Neural crest cell (in vitro differentiated cells): ENCODE measurements at regions not wholly inside any gene's neighbourhood (a gene's known extent, or its start where the extent isn't known, plus 50 kb on each side); places are given as distances from the start of the nearest gene placed in this dataset.

ENCODE experiments used
- DNase-seq: peaks from one replicate; pipeline ENCODE4 v3.0.0; 2021; ENCODE audit warnings: low read depth, mixed read lengths, low spot score
- H3K27ac Mint-ChIP-seq: one replicate; pipeline ENCODE4 v1.8.0; 2021; ENCODE audit warnings: mild to moderate bottlenecking, mixed read lengths; ENCODE audit not compliant: unreplicated experiment
- H3K27me3 Mint-ChIP-seq: 2 replicates; pipeline ENCODE4 v1.8.0; 2021; ENCODE audit warnings: low read depth, mild to moderate bottlenecking, mixed read lengths
- H3K36me3 Mint-ChIP-seq: 2 replicates; pipeline ENCODE4 v1.8.0; 2021; ENCODE audit warnings: low read depth, mild to moderate bottlenecking, mixed read lengths
- H3K4me1 Mint-ChIP-seq: 2 replicates; pipeline ENCODE4 v1.8.0; 2021; ENCODE audit warnings: mixed read lengths
- H3K4me3 Mint-ChIP-seq: one replicate; pipeline ENCODE4 v1.8.0; 2021; ENCODE audit warnings: mild to moderate bottlenecking, mixed read lengths
- H3K9me3 Mint-ChIP-seq: 2 replicates; pipeline ENCODE4 v1.8.0; 2021; ENCODE audit warnings: mixed read lengths
- TF ChIP-seq, protein P1 (sequence below): fragments of 200-600 bp; sonication (generic); conservative IDR thresholded peaks from 2 replicates; pipeline ENCODE4 v1.5.0; 2021; ENCODE audit warnings: antibody characterized with exemption, mild to moderate bottlenecking

- Mint-ChIP-seq H3K4me3 (no peak overlapping the region), H3K36me3 (no peaks in the 10 kb centered on the region), H3K9me3 (peaks cover 5% of the 10 kb centered on the region), H3K27ac (peak overlapping the region; percentile 43), H3K27me3 (no peaks in the 10 kb centered on the region), H3K4me1 (peaks cover 4% of the 10 kb centered on the region)
- no peak for DNase-seq
- TF ChIP-seq, protein P1, sequence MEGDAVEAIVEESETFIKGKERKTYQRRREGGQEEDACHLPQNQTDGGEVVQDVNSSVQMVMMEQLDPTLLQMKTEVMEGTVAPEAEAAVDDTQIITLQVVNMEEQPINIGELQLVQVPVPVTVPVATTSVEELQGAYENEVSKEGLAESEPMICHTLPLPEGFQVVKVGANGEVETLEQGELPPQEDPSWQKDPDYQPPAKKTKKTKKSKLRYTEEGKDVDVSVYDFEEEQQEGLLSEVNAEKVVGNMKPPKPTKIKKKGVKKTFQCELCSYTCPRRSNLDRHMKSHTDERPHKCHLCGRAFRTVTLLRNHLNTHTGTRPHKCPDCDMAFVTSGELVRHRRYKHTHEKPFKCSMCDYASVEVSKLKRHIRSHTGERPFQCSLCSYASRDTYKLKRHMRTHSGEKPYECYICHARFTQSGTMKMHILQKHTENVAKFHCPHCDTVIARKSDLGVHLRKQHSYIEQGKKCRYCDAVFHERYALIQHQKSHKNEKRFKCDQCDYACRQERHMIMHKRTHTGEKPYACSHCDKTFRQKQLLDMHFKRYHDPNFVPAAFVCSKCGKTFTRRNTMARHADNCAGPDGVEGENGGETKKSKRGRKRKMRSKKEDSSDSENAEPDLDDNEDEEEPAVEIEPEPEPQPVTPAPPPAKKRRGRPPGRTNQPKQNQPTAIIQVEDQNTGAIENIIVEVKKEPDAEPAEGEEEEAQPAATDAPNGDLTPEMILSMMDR = no peak
Measured at GRCh38 chr11:133698654-133699053, 146.7 kb downstream of the SPATA19 start.

GRCh38 chr11:133697603-133698180 is 147.6 kb downstream of the SPATA19 start:
- Mint-ChIP-seq H3K4me1 (peaks cover 4% of the 10 kb centered on the region), H3K27ac (no peak overlapping the region), H3K9me3 (peaks cover 5% of the 10 kb centered on the region), H3K4me3 (no peak overlapping the region), H3K36me3 (no peaks in the 10 kb centered on the region), H3K27me3 (no peaks in the 10 kb centered on the region)
- DNase-seq = no peak
- TF ChIP-seq, protein P1 = no peak

GRCh38 chr11:133697161-133697560 is 148.2 kb downstream of the SPATA19 start:
- Mint-ChIP-seq H3K4me1 (peaks cover 4% of the 10 kb centered on the region), H3K27ac (no peak overlapping the region), H3K9me3 (peaks cover 5% of the 10 kb centered on the region), H3K4me3 (no peak overlapping the region), H3K36me3 (no peaks in the 10 kb centered on the region), H3K27me3 (no peaks in the 10 kb centered on the region)
- TF ChIP-seq, protein P1 = no peak
- DNase-seq = no peak

- no peak for DNase-seq
- H3K4me1 Mint-ChIP-seq = no peaks in the 10 kb centered on the region
- H3K27ac Mint-ChIP-seq = no peak overlapping the region
- no peak overlapping the region for H3K4me3 Mint-ChIP-seq
- no peaks in the 10 kb centered on the region for H3K36me3 Mint-ChIP-seq
- peaks cover 2% of the 10 kb centered on the region for H3K9me3 Mint-ChIP-seq
- no peaks in the 10 kb centered on the region for H3K27me3 Mint-ChIP-seq
- TF ChIP-seq, protein P1 = no peak
Measured at GRCh38 chr11:133695387-133695786, 149.9 kb downstream of the SPATA19 start.

GRCh38 chr11:133694701-133695100 is 150.6 kb downstream of the SPATA19 start:
- DNase-seq = no peak
- Mint-ChIP-seq H3K36me3 (no peaks in the 10 kb centered on the region), H3K27me3 (no peaks in the 10 kb centered on the region), H3K4me3 (no peak overlapping the region), H3K9me3 (peaks cover 2% of the 10 kb centered on the region), H3K27ac (no peak overlapping the region), H3K4me1 (no peaks in the 10 kb centered on the region)
- TF ChIP-seq, protein P1 = no peak

DNA sequence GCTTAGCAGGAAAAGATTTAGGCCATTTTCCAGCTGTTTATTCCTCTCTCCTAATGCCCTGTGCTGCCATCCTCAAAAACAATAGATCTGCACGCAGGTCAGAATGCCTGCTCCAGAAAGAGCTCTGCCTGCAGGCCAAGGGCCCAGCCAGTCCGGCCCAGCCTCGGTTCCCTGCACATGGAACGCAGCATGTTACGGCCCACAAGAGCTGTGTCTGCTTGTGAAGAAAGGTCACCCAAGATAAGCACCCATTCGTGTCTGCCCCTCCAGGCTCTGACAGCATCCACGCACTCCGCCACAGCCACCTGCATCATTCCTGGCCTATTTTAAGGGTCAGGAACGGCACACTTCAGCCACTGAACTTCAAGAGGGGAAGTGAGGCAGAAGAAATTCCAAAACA is 152.2 kb downstream of the SPATA19 start:
- no peaks in the 10 kb centered on the region for H3K4me1 Mint-ChIP-seq
- no peaks in the 10 kb centered on the region for H3K27me3 Mint-ChIP-seq
- TF ChIP-seq, protein P1 = no peak
- H3K27ac Mint-ChIP-seq = no peak overlapping the region
- H3K4me3 Mint-ChIP-seq = no peak overlapping the region
- peaks cover 10% of the 10 kb centered on the region for H3K9me3 Mint-ChIP-seq
- no peak for DNase-seq
- peaks cover 2% of the 10 kb centered on the region for H3K36me3 Mint-ChIP-seq
